Peyer's patch (tissue), 4 donors: ENCODE measurements at regions not wholly inside any gene's neighbourhood (a gene's known extent, or its start where the extent isn't known, plus 50 kb on each side); places are given as distances from the start of the nearest gene placed in this dataset.

Experiments used
- POLR2A ChIP-seq, 2 donors: fragments of 450-650 bp; IDR thresholded peaks; one replicate each; pipeline ENCODE4 v1.5.1; 2017; ENCODE audit warnings: antibody characterized with exemption in 2 of 2, mild to moderate bottlenecking in 2 of 2, moderate library complexity in 2 of 2
- TF ChIP-seq, protein P1 (sequence below), 6 experiments: fragments of 450-650 bp in 4 of 6; fragments of 200-600 bp in 2 of 6; sonication (generic) in 1 of 6; IDR thresholded peaks; one replicate each; pipeline ENCODE4 v1.5.1; 2017 to 2019; ENCODE audit warnings: antibody characterized with exemption in 6 of 6, mild to moderate bottlenecking in 3 of 6, moderate library complexity in 1 of 6

DNA sequence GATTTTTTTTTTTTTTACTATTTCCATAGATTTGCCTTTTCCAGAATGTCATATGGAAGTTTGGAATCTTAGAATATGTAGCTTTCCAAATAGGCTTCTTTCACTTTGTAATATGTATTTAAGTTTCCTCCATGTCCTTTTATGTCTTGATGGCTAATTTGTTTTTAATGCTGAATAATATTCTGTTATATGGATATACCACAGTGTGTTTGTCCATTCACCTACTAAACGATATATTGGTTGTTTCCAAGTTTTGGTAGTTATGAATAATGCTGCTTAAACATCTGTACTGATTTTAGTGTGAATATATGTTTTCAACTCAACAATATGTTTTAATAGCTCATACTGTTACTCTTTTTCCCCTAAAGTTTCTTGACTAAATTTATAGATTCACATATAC lies 669.8 kb upstream of the PCDH15 start:
- TF ChIP-seq, protein P1, sequence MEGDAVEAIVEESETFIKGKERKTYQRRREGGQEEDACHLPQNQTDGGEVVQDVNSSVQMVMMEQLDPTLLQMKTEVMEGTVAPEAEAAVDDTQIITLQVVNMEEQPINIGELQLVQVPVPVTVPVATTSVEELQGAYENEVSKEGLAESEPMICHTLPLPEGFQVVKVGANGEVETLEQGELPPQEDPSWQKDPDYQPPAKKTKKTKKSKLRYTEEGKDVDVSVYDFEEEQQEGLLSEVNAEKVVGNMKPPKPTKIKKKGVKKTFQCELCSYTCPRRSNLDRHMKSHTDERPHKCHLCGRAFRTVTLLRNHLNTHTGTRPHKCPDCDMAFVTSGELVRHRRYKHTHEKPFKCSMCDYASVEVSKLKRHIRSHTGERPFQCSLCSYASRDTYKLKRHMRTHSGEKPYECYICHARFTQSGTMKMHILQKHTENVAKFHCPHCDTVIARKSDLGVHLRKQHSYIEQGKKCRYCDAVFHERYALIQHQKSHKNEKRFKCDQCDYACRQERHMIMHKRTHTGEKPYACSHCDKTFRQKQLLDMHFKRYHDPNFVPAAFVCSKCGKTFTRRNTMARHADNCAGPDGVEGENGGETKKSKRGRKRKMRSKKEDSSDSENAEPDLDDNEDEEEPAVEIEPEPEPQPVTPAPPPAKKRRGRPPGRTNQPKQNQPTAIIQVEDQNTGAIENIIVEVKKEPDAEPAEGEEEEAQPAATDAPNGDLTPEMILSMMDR (IDR thresholded peaks at IDR 0.05) = no peak
- TF ChIP-seq POLR2A (IDR thresholded peaks at IDR 0.05) = no peak
